SK-N-SH (cell line): ENCODE measurements at regions not wholly inside any gene's neighbourhood (a gene's known extent, or its start where the extent isn't known, plus 50 kb on each side); places are given as distances from the start of the nearest gene placed in this dataset.

ENCODE experiments used
- CTCF ChIA-PET: fragments of 300-600, 350-600 bp; formaldehyde crosslinking; extraction: SDS; loops from one replicate; lab custom pipeline; 2021; lab: Yijun Ruan, JAX
- POLR2A ChIA-PET: fragments of 350-600 bp; sonication (Branson Sonifier 250); formaldehyde crosslinking; extraction: SDS; loops from one replicate; lab custom pipeline; 2020; ENCODE audit warnings: antibody characterized with exemption, inconsistent platforms; lab: Yijun Ruan, JAX
- DNase-seq: peaks from one replicate; pipeline ENCODE4 v3.0.0; 2012
- H2AFZ ChIP-seq: fragments of 200-600 bp; sonication (generic); 2 replicates; pipeline ENCODE4 v1.8.1; 2016; ENCODE audit warnings: antibody characterized with exemption, mild to moderate bottlenecking, low read depth
- H3F3A ChIP-seq: fragments of 200-600 bp; sonication (generic); replicated peaks from 2 replicates; pipeline ENCODE3; 2016; ENCODE audit warnings: antibody characterized with exemption, mild to moderate bottlenecking; ENCODE audit not compliant: insufficient read depth
- H3K27ac ChIP-seq, 2 experiments: fragments of 200-500 bp in 1 of 2; fragments of 200-600 bp in 1 of 2; sonication (Bioruptor generic) in 1 of 2; sonication (generic), shearing (Covaris generic) in 1 of 2; 2 replicates each; pipeline versions ENCODE4 v1.5.1 to v1.6.1; 2014 to 2016; ENCODE audit warnings: low read depth in 2 of 2, inconsistent platforms in 1 of 2, low read length in 1 of 2, mild to moderate bottlenecking in 1 of 2, mixed read lengths in 1 of 2
- H3K27me3 ChIP-seq: fragments of 200-600 bp; sonication (generic), shearing (Covaris generic); 2 replicates; pipeline ENCODE4 v1.6.1; 2016; ENCODE audit warnings: mixed run types; ENCODE audit not compliant: insufficient read depth
- H3K36me3 ChIP-seq, 2 experiments: fragments of 200-500 bp in 1 of 2; fragments of 200-600 bp in 1 of 2; sonication (Bioruptor generic) in 1 of 2; sonication (generic) in 1 of 2; replicated peaks in 1 of 2; 2 replicates each; pipeline versions ENCODE3 to v1.5.1; 2014 to 2016; ENCODE audit warnings: low read length in 1 of 2, mild to moderate bottlenecking in 1 of 2; ENCODE audit not compliant: insufficient read depth in 2 of 2, control insufficient read depth in 1 of 2
- H3K4me1 ChIP-seq, 2 experiments: fragments of 200-500 bp in 1 of 2; fragments of 200-600 bp in 1 of 2; sonication (Bioruptor generic) in 1 of 2; sonication (generic), shearing (Covaris generic) in 1 of 2; 2 replicates each; pipeline versions ENCODE4 v1.5.1 to v1.6.1; 2014 to 2016; ENCODE audit warnings: low read depth in 1 of 2, low read length in 1 of 2, mixed run types in 1 of 2; ENCODE audit not compliant: insufficient read depth in 2 of 2, control insufficient read depth in 1 of 2
- H3K4me2 ChIP-seq: fragments of 200-600 bp; sonication (generic), shearing (Covaris generic); 2 replicates; pipeline ENCODE4 v1.6.1; 2017; ENCODE audit warnings: mixed run types
- H3K4me3 ChIP-seq, 2 experiments: fragments of 200-500 bp in 1 of 2; fragments of 200-600 bp in 1 of 2; sonication (Bioruptor generic) in 1 of 2; sonication (generic), shearing (Covaris generic) in 1 of 2; 2 replicates each; pipeline versions ENCODE4 v1.5.1 to v1.8.1; 2014 to 2016; ENCODE audit warnings: low read depth in 2 of 2, inconsistent platforms in 1 of 2, low read length in 1 of 2, mild to moderate bottlenecking in 1 of 2, mixed read lengths in 1 of 2, moderate library complexity in 1 of 2
- H3K79me2 ChIP-seq: fragments of 200-600 bp; sonication (generic); 2 replicates; pipeline ENCODE4 v1.8.1; 2017; ENCODE audit warnings: mild to moderate bottlenecking; ENCODE audit not compliant: insufficient read depth
- H3K9ac ChIP-seq: fragments of 200-600 bp; sonication (generic); 2 replicates; pipeline ENCODE4 v1.6.1; 2017; ENCODE audit warnings: mixed run types
- H3K9me2 ChIP-seq: fragments of 200-600 bp; sonication (generic); 2 replicates; pipeline ENCODE4 v1.6.1; 2017; ENCODE audit warnings: mixed run types
- H3K9me3 ChIP-seq: fragments of 200-600 bp; sonication (generic); 2 replicates; pipeline ENCODE4 v1.6.1; 2017; ENCODE audit warnings: mixed run types, mild to moderate bottlenecking, moderate library complexity
- H4K20me1 ChIP-seq: fragments of 200-600 bp; sonication (generic); 2 replicates; pipeline ENCODE4 v1.6.1; 2017; ENCODE audit warnings: mild to moderate bottlenecking, mixed run types; ENCODE audit not compliant: insufficient read depth
- CHD2 ChIP-seq: fragments of 150-350 bp; IDR thresholded peaks from 2 replicates; pipeline ENCODE4 v1.6.1; 2018; ENCODE audit warnings: low read length; ENCODE audit not compliant: partially characterized antibody
- ELF1 ChIP-seq: IDR thresholded peaks from 2 replicates; pipeline ENCODE4 v1.4.0; 2012
- FOSL2 ChIP-seq: IDR thresholded peaks from 2 replicates; pipeline ENCODE4 v1.4.0; 2012; ENCODE audit warnings: low read depth, mild to moderate bottlenecking, moderate library complexity, borderline replicate concordance
- FOXM1 ChIP-seq: IDR thresholded peaks from 2 replicates; pipeline ENCODE4 v1.4.0; 2012; ENCODE audit warnings: low read depth, mild to moderate bottlenecking
- IRF3 ChIP-seq: fragments of 150-350 bp; IDR thresholded peaks from 2 replicates; pipeline ENCODE4 v1.6.1; 2016; ENCODE audit warnings: mild to moderate bottlenecking, low read depth, low read length
- MAX ChIP-seq: IDR thresholded peaks from 2 replicates; pipeline ENCODE4 v1.4.0; 2012; ENCODE audit warnings: low read depth
- MEF2A ChIP-seq: IDR thresholded peaks from 2 replicates; pipeline ENCODE4 v1.4.0; 2012; ENCODE audit warnings: low read depth, borderline replicate concordance
- NFIC ChIP-seq: IDR thresholded peaks from 2 replicates; pipeline ENCODE4 v1.4.0; 2012; ENCODE audit warnings: borderline replicate concordance
- PBX3 ChIP-seq: IDR thresholded peaks from 2 replicates; pipeline ENCODE4; 2012
- RAD21 ChIP-seq: IDR thresholded peaks from 2 replicates; pipeline ENCODE4 v1.6.1; 2012; ENCODE audit warnings: mild to moderate bottlenecking, low read length
- REST ChIP-seq: IDR thresholded peaks from 2 replicates; pipeline ENCODE4 v1.6.1; 2012; ENCODE audit warnings: mild to moderate bottlenecking, low read depth, low read length, moderate library complexity
- RXRA ChIP-seq: IDR thresholded peaks from 2 replicates; pipeline ENCODE4 v1.4.0; 2012; ENCODE audit warnings: low read depth, mild to moderate bottlenecking, borderline replicate concordance
- SMC3 ChIP-seq: IDR thresholded peaks from 2 replicates; pipeline ENCODE4 v1.6.1; 2012; ENCODE audit warnings: low read depth, low read length, improper control_type of control experiment
- TAF1 ChIP-seq: IDR thresholded peaks from 2 replicates; pipeline ENCODE4 v1.6.1; 2012; ENCODE audit warnings: low read depth, mild to moderate bottlenecking, low read length, moderate library complexity, borderline replicate concordance
- TEAD4 ChIP-seq: IDR thresholded peaks from 2 replicates; pipeline ENCODE4 v1.4.0; 2012; ENCODE audit warnings: mild to moderate bottlenecking, borderline replicate concordance; ENCODE audit not compliant: insufficient read depth
- USF2 ChIP-seq: fragments of 150-350 bp; IDR thresholded peaks from 2 replicates; pipeline ENCODE4 v1.6.1; 2017; ENCODE audit warnings: antibody characterized with exemption, low read length, low read depth, borderline replicate concordance
- YY1 ChIP-seq: IDR thresholded peaks from 2 replicates; pipeline ENCODE4 v1.4.0; 2012; ENCODE audit warnings: low read depth, mild to moderate bottlenecking
- ZBTB33 ChIP-seq: IDR thresholded peaks from 2 replicates; pipeline ENCODE4 v1.4.0; 2012; ENCODE audit warnings: low read depth, borderline replicate concordance
- WGBS: methylation state at CpG from one replicate; pipeline ENCODE4 v1.1.6; 2017; ENCODE audit warnings: low lambda C conversion rate; 5-methylcytosine and 5-hydroxymethylcytosine counted together

- Histone ChIP-seq H3K27ac (no peak overlapping the region), H3K9me3 (no peaks in the 10 kb centered on the region; the same call in 1 of the 2 replicates), H3K27me3 (no peaks in the 10 kb centered on the region), H3F3A (no peaks in the 10 kb centered on the region), H2AFZ (no peak overlapping the region), H3K9ac (no peak overlapping the region), H3K79me2 (no peaks in the 10 kb centered on the region), H3K4me1 (no peaks in the 10 kb centered on the region), H3K4me2 (no peak overlapping the region), H3K36me3 (peaks cover 0 to 3% of the 10 kb centered on the region in 2 experiments), H3K4me3 (no peak overlapping the region), H4K20me1 (no peaks in the 10 kb centered on the region), H3K9me2 (no peaks in the 10 kb centered on the region)
- CTCF ChIA-PET: interaction anchor here (1.0 to 2.9 kb wide), 5 partner anchors 9 to 438 kb away, joined by 3 to 7 read pairs (median 4); no protein-coding TSS in a partner anchor
- no peak for DNase-seq
- TF ChIP-seq REST (no peak), PBX3 (no peak), MEF2A (no peak), YY1 (no peak), ZBTB33 (no peak), SMC3 (no peak), ELF1 (no peak)
- 72% methylated on average over 3 of the region's 3 CpGs for WGBS
- POLR2A ChIA-PET: no interaction called here
These were observed 74.5 kb downstream of the TMEM17 start for GRCh38 chr2:62431512-62431911.

- DNase-seq: no peak
- H3K9ac ChIP-seq: no peak overlapping the region
- H3K4me2 ChIP-seq: no peak overlapping the region
- TF ChIP-seq FOXM1 (no peak), SMC3 (no peak), RXRA (no peak), NFIC (no peak), TAF1 (no peak), TEAD4 (no peak), MAX (no peak), RAD21 (no peak), IRF3 (no peak), USF2 (no peak), FOSL2 (no peak), CHD2 (no peak)
- ChIA-PET POLR2A (no interaction called here), CTCF (no interaction called here)
- no peaks in the 10 kb centered on the region for H3K4me1 ChIP-seq
- no peaks in the 10 kb centered on the region for H3K27me3 ChIP-seq
- H3K9me2 ChIP-seq: no peaks in the 10 kb centered on the region
- H3K79me2 ChIP-seq: no peaks in the 10 kb centered on the region
- H4K20me1 ChIP-seq: no peaks in the 10 kb centered on the region
- no peak overlapping the region for H2AFZ ChIP-seq
- H3F3A ChIP-seq: no peaks in the 10 kb centered on the region
- no peaks in the 10 kb centered on the region; the same call in 1 of the 2 replicates for H3K9me3 ChIP-seq
- peaks cover 0 to 3% of the 10 kb centered on the region in 2 experiments for H3K36me3 ChIP-seq
- H3K4me3 ChIP-seq: no peak overlapping the region
- no peak overlapping the region for H3K27ac ChIP-seq
These were observed 75.8 kb downstream of the TMEM17 start for GRCh38 chr2:62430146-62430545.
